GM12873 (cell line): ENCODE measurements at regions not wholly inside any gene's neighbourhood (a gene's known extent, or its start where the extent isn't known, plus 50 kb on each side); places are given as distances from the start of the nearest gene placed in this dataset.

Source experiments
- CTCF ChIP-seq: IDR thresholded peaks from 2 replicates; pipeline ENCODE4 v1.5.1; 2012; ENCODE audit warnings: low read depth, mild to moderate bottlenecking, moderate library complexity, low read length, control low read depth; ENCODE audit not compliant: insufficient read depth; ENCODE audit errors: missing control alignments

- TF ChIP-seq CTCF: no peak
These were observed 1216.0 kb upstream of the PIK3C3 start for GRCh38 chr18:40739029-40739428.

- TF ChIP-seq CTCF: no peak
These were observed 1216.6 kb upstream of the PIK3C3 start for GRCh38 chr18:40738321-40738880.

- no peak for TF ChIP-seq CTCF
These were observed 1246.3 kb upstream of the PIK3C3 start for GRCh38 chr18:40708726-40709125.

- no peak for TF ChIP-seq CTCF
These were observed 1247.2 kb upstream of the PIK3C3 start for GRCh38 chr18:40707797-40708196.

GRCh38 chr18:40698129-40698528 lies 1256.9 kb upstream of the PIK3C3 start:
- TF ChIP-seq CTCF: no peak

GRCh38 chr18:40695526-40695925 lies 1259.5 kb upstream of the PIK3C3 start:
- no peak for TF ChIP-seq CTCF

GRCh38 chr18:40692871-40693270 lies 1262.2 kb upstream of the PIK3C3 start:
- no peak for TF ChIP-seq CTCF

GRCh38 chr18:40690062-40690461 lies 1265.0 kb upstream of the PIK3C3 start:
- TF ChIP-seq CTCF: no peak
